Neural progenitor cell (in vitro differentiated cells): ENCODE measurements at regions not wholly inside any gene's neighbourhood (a gene's known extent, or its start where the extent isn't known, plus 50 kb on each side); places are given as distances from the start of the nearest gene placed in this dataset.
A peak's percentile ranks its signal among the peaks of the same experiment; 100 is the strongest.

Source experiments
- DNase-seq: peaks from one replicate; pipeline ENCODE4 v3.0.0-alpha.2; 2016; ENCODE audit warnings: low spot score
- H2AFZ ChIP-seq: fragments of 200-600 bp; sonication (generic); replicated peaks from 2 replicates; pipeline ENCODE4 v1.6.1; 2016; ENCODE audit warnings: antibody characterized with exemption
- H3F3A ChIP-seq: fragments of 200-600 bp; sonication (generic); 2 replicates; pipeline ENCODE4 v1.6.1; 2016; ENCODE audit warnings: antibody characterized with exemption, low read depth
- H3K27ac ChIP-seq: fragments of 200-600 bp; sonication (generic); 2 replicates; pipeline ENCODE4 v1.5.1; 2016; ENCODE audit warnings: mild to moderate bottlenecking
- H3K27me3 ChIP-seq: fragments of 200-600 bp; sonication (generic); 2 replicates; pipeline ENCODE4 v1.6.1; 2016; ENCODE audit warnings: mild to moderate bottlenecking, moderate library complexity
- H3K36me3 ChIP-seq: fragments of 200-600 bp; sonication (generic); 2 replicates; pipeline ENCODE4 v1.5.1; 2016
- H3K4me1 ChIP-seq: fragments of 200-600 bp; sonication (generic); 2 replicates; pipeline ENCODE4 v1.6.1; 2016; ENCODE audit warnings: mixed run types
- H3K4me2 ChIP-seq: fragments of 200-600 bp; sonication (generic); 2 replicates; pipeline ENCODE4 v1.6.1; 2016
- H3K4me3 ChIP-seq: fragments of 200-600 bp; sonication (generic); 2 replicates; pipeline ENCODE4 v1.5.1; 2016
- H3K79me2 ChIP-seq: fragments of 200-600 bp; sonication (generic); 2 replicates; pipeline ENCODE4 v1.6.1; 2016; ENCODE audit warnings: low read depth
- H3K9ac ChIP-seq: fragments of 200-600 bp; sonication (generic); 2 replicates; pipeline ENCODE4 v1.6.1; 2016
- H3K9me3 ChIP-seq: fragments of 200-600 bp; sonication (generic); 2 replicates; pipeline ENCODE4 v1.5.1; 2016; ENCODE audit warnings: low read depth
- H4K20me1 ChIP-seq: fragments of 200-600 bp; sonication (generic); 2 replicates; pipeline ENCODE4 v1.6.1; 2016; ENCODE audit warnings: low read depth
- H3K27ac Mint-ChIP-seq: 3 replicates; pipeline ENCODE4 v1.8.0; 2021; ENCODE audit warnings: mixed read lengths
- H3K27me3 Mint-ChIP-seq: 2 replicates; pipeline ENCODE4 v1.8.0; 2022; ENCODE audit warnings: low read depth, mild to moderate bottlenecking, inconsistent platforms, moderate library complexity, mixed read lengths; ENCODE audit not compliant: insufficient read depth
- H3K36me3 Mint-ChIP-seq: 3 replicates; pipeline ENCODE4 v1.8.0; 2021; ENCODE audit warnings: mixed read lengths
- H3K4me1 Mint-ChIP-seq: 3 replicates; pipeline ENCODE4 v1.8.0; 2021; ENCODE audit warnings: mixed read lengths
- H3K4me3 Mint-ChIP-seq: 3 replicates; pipeline ENCODE4 v1.8.0; 2021; ENCODE audit warnings: mild to moderate bottlenecking, moderate library complexity, mixed read lengths
- H3K9me3 Mint-ChIP-seq: 3 replicates; pipeline ENCODE4 v1.8.0; 2020; ENCODE audit warnings: mixed read lengths
- CTCF ChIP-seq: fragments of 200-600 bp; sonication (generic); IDR thresholded peaks from 2 replicates; pipeline ENCODE4 v1.5.1; 2017; ENCODE audit warnings: antibody characterized with exemption, mild to moderate bottlenecking
- EZH2 ChIP-seq: fragments of 200-600 bp; sonication (generic); IDR thresholded peaks from 2 replicates; pipeline ENCODE4 v1.6.1; 2017; ENCODE audit warnings: antibody characterized with exemption, mild to moderate bottlenecking, moderate library complexity
- EZH2phosphoT487 ChIP-seq: fragments of 200-600 bp; sonication (generic); IDR thresholded peaks from 2 replicates; pipeline ENCODE4 v1.6.1; 2017; ENCODE audit warnings: antibody characterized with exemption

- DNase-seq = no peak
- Histone ChIP-seq H3K36me3 (no peaks in the 10 kb centered on the region), H3K27me3 (no peaks in the 10 kb centered on the region), H3K4me3 (no peak overlapping the region), H3K27ac (no peak overlapping the region), H3K4me1 (peaks cover 31% of the 10 kb centered on the region), H3K9me3 (no peaks in the 10 kb centered on the region), H3K9ac (no peak overlapping the region), H2AFZ (peak overlapping the region; percentile 30), H4K20me1 (no peaks in the 10 kb centered on the region), H3K4me2 (peak overlapping the region; percentile 52), H3F3A (peaks cover 14% of the 10 kb centered on the region), H3K79me2 (no peaks in the 10 kb centered on the region)
- Mint-ChIP-seq H3K36me3 (no peaks in the 10 kb centered on the region), H3K4me1 (peaks cover 29% of the 10 kb centered on the region), H3K27me3 (peaks cover 5% of the 10 kb centered on the region), H3K4me3 (no peak overlapping the region), H3K27ac (no peak overlapping the region), H3K9me3 (no peaks in the 10 kb centered on the region)
- TF ChIP-seq EZH2 (no peak), CTCF (no peak), EZH2phosphoT487 (no peak)
These were observed 112.4 kb upstream of the ATP1A1 start for GRCh38 chr1:116260621-116261020.

GRCh38 chr1:116261227-116261626 lies 111.8 kb upstream of the ATP1A1 start:
- H2AFZ ChIP-seq = peak overlapping the region; percentile 30
- Mint-ChIP-seq H3K27ac (no peak overlapping the region), H3K36me3 (no peaks in the 10 kb centered on the region)

GRCh38 chr1:116262207-116262994 lies 110.6 kb upstream of the ATP1A1 start:
- Histone ChIP-seq H3K9ac (no peak overlapping the region), H3K36me3 (no peaks in the 10 kb centered on the region), H2AFZ (no peak overlapping the region), H3K9me3 (no peaks in the 10 kb centered on the region), H3F3A (peaks cover 14% of the 10 kb centered on the region), H3K27me3 (no peaks in the 10 kb centered on the region), H4K20me1 (no peaks in the 10 kb centered on the region), H3K4me3 (no peak overlapping the region), H3K27ac (peak overlapping the region; percentile 35), H3K4me1 (peaks cover 26% of the 10 kb centered on the region), H3K79me2 (no peaks in the 10 kb centered on the region), H3K4me2 (no peak overlapping the region)
- peak overlapping the region; percentile 92 for H3K27ac Mint-ChIP-seq
- DNase-seq = no peak
- H3K4me1 Mint-ChIP-seq = peaks cover 26% of the 10 kb centered on the region
- no peak overlapping the region for H3K4me3 Mint-ChIP-seq
- H3K27me3 Mint-ChIP-seq = peaks cover 5% of the 10 kb centered on the region
- H3K9me3 Mint-ChIP-seq = no peaks in the 10 kb centered on the region
- TF ChIP-seq CTCF (no peak), EZH2phosphoT487 (no peak), EZH2 (no peak)
- H3K36me3 Mint-ChIP-seq = no peaks in the 10 kb centered on the region

More at GRCh38 chr1:116261227-116261626, 111.8 kb upstream of the ATP1A1 start:
- no peak for TF ChIP-seq EZH2phosphoT487
- TF ChIP-seq EZH2 = no peak
- no peak for TF ChIP-seq CTCF
- H3K9me3 Mint-ChIP-seq = no peaks in the 10 kb centered on the region
- peaks cover 26% of the 10 kb centered on the region for H3K4me1 ChIP-seq
- no peaks in the 10 kb centered on the region for H3K36me3 ChIP-seq
- peaks cover 29% of the 10 kb centered on the region for H3K4me1 Mint-ChIP-seq
- H3F3A ChIP-seq = peaks cover 14% of the 10 kb centered on the region
- no peaks in the 10 kb centered on the region for H3K27me3 ChIP-seq
- H3K4me3 ChIP-seq = no peak overlapping the region
- H3K9ac ChIP-seq = no peak overlapping the region
- no peak overlapping the region for H3K27ac ChIP-seq
- peak overlapping the region; percentile 52 for H3K4me2 ChIP-seq
- no peak overlapping the region for H3K4me3 Mint-ChIP-seq
- no peaks in the 10 kb centered on the region for H3K79me2 ChIP-seq
- no peaks in the 10 kb centered on the region for H4K20me1 ChIP-seq
- H3K9me3 ChIP-seq = no peaks in the 10 kb centered on the region
- peak; percentile 34 for DNase-seq
- H3K27me3 Mint-ChIP-seq = peaks cover 5% of the 10 kb centered on the region
